GM12878 (cell line): ENCODE measurements at regions not wholly inside any gene's neighbourhood (a gene's known extent, or its start where the extent isn't known, plus 50 kb on each side); places are given as distances from the start of the nearest gene placed in this dataset.

Experiments used
- ATAC-seq: fragments of 200-7000 bp; cut with Tn5 transposase; 3 replicates; pipeline ENCODE4 v1.9.1; 2020; ENCODE audit warnings: mild to moderate bottlenecking, moderate library complexity
- BruUV-seq: library from RNA; stranded (reverse); fragments of 400-500 nt; replicated peaks from 2 replicates; lab custom pipeline; 2021; lab: Mats Ljungman, UMichigan
- CTCF ChIA-PET: fragments of 300-600 bp; sonication (Branson Sonifier 250); formaldehyde crosslinking; extraction: SDS; loops from one replicate; lab custom pipeline; 2021; ENCODE audit warnings: inconsistent platforms; lab: Yijun Ruan, JAX
- POLR2A ChIA-PET: fragments of 350-600 bp; formaldehyde crosslinking; extraction: SDS; loops from one replicate; lab custom pipeline; 2021; ENCODE audit warnings: inconsistent platforms; lab: Charles Lee
- RAD21 ChIA-PET: fragments of 300-600 bp; sonication (Branson Sonifier 250); formaldehyde crosslinking; loops from one replicate; lab custom pipeline; 2023; ENCODE audit warnings: antibody characterized with exemption; ENCODE audit not compliant: unreplicated experiment; lab: Charles Lee
- SMC1A ChIA-PET: fragments of 300-600 bp; sonication (Branson Sonifier 250); formaldehyde crosslinking; loops from one replicate; lab custom pipeline; 2023; ENCODE audit not compliant: unreplicated experiment, uncharacterized antibody; lab: Charles Lee
- DNase-seq: peaks from one replicate; pipeline ENCODE4 v3.0.0-alpha.2; 2011; ENCODE audit warnings: low read depth, low spot score
- FAIRE-seq: peaks from 3 replicates; lab custom pipeline; 2011; peaks lifted over from hg19 to GRCh38; lab: Jason Lieb, UNC
- H2AFZ ChIP-seq: 2 replicates; pipeline ENCODE4 v1.6.0; 2011; ENCODE audit warnings: low read depth, low read length, control low read depth; ENCODE audit not compliant: control insufficient read depth
- H3K27ac ChIP-seq: 2 replicates; pipeline ENCODE4 v1.5.1; 2011; ENCODE audit warnings: control low read depth; ENCODE audit not compliant: control insufficient read depth, insufficient read depth
- H3K27me3 ChIP-seq, 2 experiments: replicated peaks in 1 of 2; 2 replicates each; pipeline versions ENCODE4 v1.6.0 to v1.6.1; 2011; ENCODE audit warnings: low read length in 1 of 2; ENCODE audit not compliant: control insufficient read depth in 2 of 2, insufficient read depth in 2 of 2
- H3K36me3 ChIP-seq, 2 experiments: 2 replicates each; pipeline ENCODE4 v1.5.1; 2011; ENCODE audit warnings: low read length in 1 of 2; ENCODE audit not compliant: control insufficient read depth in 2 of 2, insufficient read depth in 2 of 2
- H3K4me1 ChIP-seq: 2 replicates; pipeline ENCODE4 v1.6.1; 2011; ENCODE audit warnings: mild to moderate bottlenecking, low read length, moderate library complexity, mixed read lengths; ENCODE audit not compliant: control insufficient read depth, insufficient read depth
- H3K4me2 ChIP-seq: 2 replicates; pipeline ENCODE4 v1.6.0; 2011; ENCODE audit warnings: control low read depth; ENCODE audit not compliant: control insufficient read depth, insufficient read depth
- H3K4me3 ChIP-seq: fragments of 200-600 bp; sonication (generic); 2 replicates; pipeline ENCODE4 v1.5.1; 2016
- H3K79me2 ChIP-seq: 2 replicates; pipeline ENCODE4 v1.6.0; 2011; ENCODE audit warnings: low read length; ENCODE audit not compliant: control insufficient read depth, insufficient read depth
- H3K9ac ChIP-seq: 2 replicates; pipeline ENCODE4 v1.8.0; 2011; ENCODE audit warnings: low read length, control low read depth, mixed read lengths; ENCODE audit not compliant: control insufficient read depth, insufficient read depth
- H3K9me3 ChIP-seq: replicated peaks from 3 replicates; pipeline ENCODE4 v1.5.1; 2011; ENCODE audit warnings: mild to moderate bottlenecking, low read length; ENCODE audit not compliant: control insufficient read depth, insufficient read depth
- H4K20me1 ChIP-seq: 2 replicates; pipeline ENCODE4 v1.6.0; 2011; ENCODE audit not compliant: control insufficient read depth, insufficient read depth
- CBFB ChIP-seq: IDR thresholded peaks from 2 replicates; pipeline ENCODE4 v1.6.1; 2016; ENCODE audit warnings: antibody characterized with exemption, low read depth
- CREM ChIP-seq: IDR thresholded peaks from 2 replicates; pipeline ENCODE4 v1.6.1; 2014; ENCODE audit warnings: antibody characterized with exemption, low read depth
- CUX1 ChIP-seq: IDR thresholded peaks from 2 replicates; pipeline ENCODE4 v1.6.1; 2012; ENCODE audit warnings: improper control_type of control experiment, low read depth, low read length; ENCODE audit not compliant: insufficient replicate concordance
- E4F1 ChIP-seq: fragments of 450-650 bp; IDR thresholded peaks from 2 replicates; pipeline ENCODE4 v1.6.1; 2018; ENCODE audit warnings: borderline replicate concordance, mild to moderate bottlenecking; ENCODE audit not compliant: partially characterized antibody
- IRF4 ChIP-seq: IDR thresholded peaks from 2 replicates; pipeline ENCODE4 v1.6.1; 2011; ENCODE audit warnings: low read depth, low read length
- PAX8 ChIP-seq: fragments of 450-650 bp; IDR thresholded peaks from 2 replicates; pipeline ENCODE4 v1.6.1; 2017; ENCODE audit warnings: mild to moderate bottlenecking, moderate library complexity
- POLR2A ChIP-seq: IDR thresholded peaks from 2 replicates; pipeline ENCODE4 v1.6.1; 2011; ENCODE audit warnings: low read depth, mild to moderate bottlenecking, low read length
- RFX5 ChIP-seq: IDR thresholded peaks from 2 replicates; pipeline ENCODE4 v1.6.1; 2011; ENCODE audit warnings: low read depth, low read length, improper control_type of control experiment
- SPI1 ChIP-seq: IDR thresholded peaks from 2 replicates; pipeline ENCODE4 v1.6.1; 2011; ENCODE audit warnings: low read depth, mild to moderate bottlenecking, low read length, moderate library complexity, borderline replicate concordance; ENCODE audit not compliant: insufficient read depth
- TARDBP ChIP-seq: IDR thresholded peaks from 2 replicates; pipeline ENCODE4 v1.6.1; 2016; ENCODE audit warnings: borderline replicate concordance
- ZZZ3 ChIP-seq: IDR thresholded peaks from 2 replicates; pipeline ENCODE4 v1.6.1; 2011; ENCODE audit warnings: low read depth; ENCODE audit not compliant: control insufficient read depth, insufficient read length
- WGBS: methylation state at CpG from one replicate; pipeline ENCODE4 v1.1.6; 2016; ENCODE audit warnings: low lambda C conversion rate; ENCODE audit not compliant: insufficient replicate concordance, insufficient coverage; ENCODE audit errors: missing lambda C conversion rate; 5-methylcytosine and 5-hydroxymethylcytosine counted together
- in situ Hi-C: fragments of 300-500 bp; cut with MboI; formaldehyde crosslinking; loops from 9 replicates; pipeline ENCODE4 v1.14.3; 2018; ENCODE audit warnings: mixed read lengths
- intact Hi-C: fragments of 100-400 bp; cut with micrococcal nuclease; formaldehyde crosslinking; loops from one replicate; pipeline ENCODE4 v1.14.2; 2022; ENCODE audit not compliant: unreplicated experiment

GRCh38 chr18:11383381-11383780 is 226.0 kb upstream of the SLC35G4 start:
- no peak overlapping the region for H2AFZ ChIP-seq
- in situ Hi-C loops, result no loop called here
- ATAC-seq (no peak), DNase-seq (no peak), FAIRE-seq (no peak)
- H3K4me2 ChIP-seq, result no peak overlapping the region
- H4K20me1 ChIP-seq, result no peaks in the 10 kb centered on the region
- H3K36me3 ChIP-seq, result no peaks in the 10 kb centered on the region
- ChIA-PET RAD21 (no interaction called here), SMC1A (no interaction called here), CTCF (no interaction called here), POLR2A (no interaction called here)
- WGBS, result 0% methylated on average over 1 of the region's 1 CpG
- no peak overlapping the region for H3K9ac ChIP-seq
- no peak overlapping the region for H3K4me3 ChIP-seq
- no peaks in the 10 kb centered on the region for H3K79me2 ChIP-seq
- TF ChIP-seq ZZZ3 (no peak), PAX8 (no peak)
- no peaks in the 10 kb centered on the region for H3K27me3 ChIP-seq
- H3K4me1 ChIP-seq, result no peaks in the 10 kb centered on the region
- no TSS peak for BruUV-seq
- no peak overlapping the region for H3K27ac ChIP-seq
- H3K9me3 ChIP-seq, result no peaks in the 10 kb centered on the region
- intact Hi-C loops, result no loop called here

GRCh38 chr18:11380968-11381367 is 228.4 kb upstream of the SLC35G4 start:
- FAIRE-seq, result no peak
- H3K27me3 ChIP-seq, result peaks cover 0 to 1% of the 10 kb centered on the region in 2 experiments; a peak in 2 of 4 replicates
- ChIA-PET SMC1A (interaction anchor here (1.0 kb wide), 1 partner anchor 28 kb away, joined by 3 read pairs; no protein-coding TSS in a partner anchor), RAD21 (no interaction called here), CTCF (interaction anchor here (1.4 kb wide), 1 partner anchor 172 kb away, joined by 4 read pairs; no protein-coding TSS in a partner anchor), POLR2A (no interaction called here)
- no peak overlapping the region for H3K4me3 ChIP-seq
- intact Hi-C loops, result no loop called here
- no peaks in the 10 kb centered on the region for H3K79me2 ChIP-seq
- no peaks in the 10 kb centered on the region for H3K9me3 ChIP-seq
- H3K4me2 ChIP-seq, result no peak overlapping the region
- H2AFZ ChIP-seq, result no peak overlapping the region
- no peaks in the 10 kb centered on the region for H3K36me3 ChIP-seq
- H3K4me1 ChIP-seq, result no peaks in the 10 kb centered on the region
- H3K27ac ChIP-seq, result no peak overlapping the region
- no TSS peak for BruUV-seq
- in situ Hi-C loops, result no loop called here
- no peak for ATAC-seq
- no peak for DNase-seq
- WGBS, result 19% methylated on average over 3 of the region's 3 CpGs
- no peaks in the 10 kb centered on the region for H4K20me1 ChIP-seq
- H3K9ac ChIP-seq, result no peak overlapping the region
- TF ChIP-seq POLR2A, result no peak
- TF ChIP-seq IRF4, result no peak
- TF ChIP-seq CREM, result no peak
- no peak for TF ChIP-seq CUX1
- no peak for TF ChIP-seq CBFB
- TF ChIP-seq SPI1, result no peak
- TF ChIP-seq TARDBP, result no peak
- no peak for TF ChIP-seq RFX5
- TF ChIP-seq E4F1, result no peak
